ENCODE measurements at regions not wholly inside any gene's neighbourhood (a gene's known extent, or its start where the extent isn't known, plus 50 kb on each side); places are given as distances from the start of the nearest gene placed in this dataset.
A peak's percentile ranks its signal among the peaks of the same experiment; 100 is the strongest.

- no peak for DNase-seq (ENCODE audit: low read depth in 2 of 2)
Measured at GRCh38 chr9:2448193-2448738, 173.3 kb upstream of the VLDLR start.

GRCh38 chr9:2453106-2453505, 168.5 kb upstream of the VLDLR start:
- no peak for DNase-seq (ENCODE audit: low read depth in 2 of 2)

- peak; percentile 3 to 23 for DNase-seq (ENCODE audit: low read depth in 2 of 2)
Measured at GRCh38 chr9:2453701-2454100, 167.9 kb upstream of the VLDLR start.

- no peak for DNase-seq (ENCODE audit: low read depth in 2 of 2)
Measured at GRCh38 chr9:2459756-2460155, 161.8 kb upstream of the VLDLR start.

- DNase-seq (ENCODE audit: low read depth in 2 of 2) = no peak
Measured at GRCh38 chr9:2461892-2462291, 159.7 kb upstream of the VLDLR start.

GRCh38 chr9:2464624-2465023, 157.0 kb upstream of the VLDLR start:
- DNase-seq (ENCODE audit: low read depth in 2 of 2) = no peak

GRCh38 chr9:2465516-2465915, 156.1 kb upstream of the VLDLR start:
- DNase-seq (ENCODE audit: low read depth in 2 of 2) = no peak

- no peak for DNase-seq (ENCODE audit: low read depth in 2 of 2)
Measured at GRCh38 chr9:2465921-2466460, 155.6 kb upstream of the VLDLR start.

- no peak for DNase-seq (ENCODE audit: low read depth in 2 of 2)
Measured at GRCh38 chr9:2466703-2467102, 154.9 kb upstream of the VLDLR start.

GRCh38 chr9:2469681-2470221, 151.8 kb upstream of the VLDLR start:
- peak in 1 of 2 donors; percentile 52 for DNase-seq (ENCODE audit: low read depth in 2 of 2)

GRCh38 chr9:2473681-2474080, 147.9 kb upstream of the VLDLR start:
- DNase-seq (ENCODE audit: low read depth in 2 of 2) = no peak

- peak; percentile 64 to 69 for DNase-seq (ENCODE audit: low read depth in 2 of 2)
Measured at GRCh38 chr9:2477755-2478154, 143.8 kb upstream of the VLDLR start.

- peak in 1 of 2 donors; percentile 19 for DNase-seq (ENCODE audit: low read depth in 2 of 2)
Measured at GRCh38 chr9:2478421-2478820, 143.2 kb upstream of the VLDLR start.

GRCh38 chr9:2479056-2479565, 142.5 kb upstream of the VLDLR start:
- DNase-seq (ENCODE audit: low read depth in 2 of 2) = no peak

GRCh38 chr9:2480255-2480837, 141.2 kb upstream of the VLDLR start:
- no peak for DNase-seq (ENCODE audit: low read depth in 2 of 2)

- DNase-seq (ENCODE audit: low read depth in 2 of 2) = no peak
Measured at GRCh38 chr9:2481216-2481615, 140.4 kb upstream of the VLDLR start.

GRCh38 chr9:2486988-2487387, 134.6 kb upstream of the VLDLR start:
- DNase-seq (ENCODE audit: low read depth in 2 of 2) = no peak

- no peak for DNase-seq (ENCODE audit: low read depth in 2 of 2)
Measured at GRCh38 chr9:2489838-2490314, 131.7 kb upstream of the VLDLR start.

- no peak for DNase-seq (ENCODE audit: low read depth in 2 of 2)
Measured at GRCh38 chr9:2492161-2492560, 129.4 kb upstream of the VLDLR start.

GRCh38 chr9:2493109-2493508, 128.5 kb upstream of the VLDLR start:
- no peak for DNase-seq (ENCODE audit: low read depth in 2 of 2)

GRCh38 chr9:2493529-2493928, 128.1 kb upstream of the VLDLR start:
- DNase-seq (ENCODE audit: low read depth in 2 of 2) = no peak

GRCh38 chr9:2494562-2494961, 127.0 kb upstream of the VLDLR start:
- DNase-seq (ENCODE audit: low read depth in 2 of 2) = no peak
